Smooth muscle cell (in vitro differentiated cells): ENCODE measurements at regions not wholly inside any gene's neighbourhood (a gene's known extent, or its start where the extent isn't known, plus 50 kb on each side); places are given as distances from the start of the nearest gene placed in this dataset.

Experiments
- DNase-seq: peaks from one replicate; lab custom pipeline; 2025; ENCODE audit not compliant: unreplicated experiment; lab: John Stamatoyannopoulos, UW
- H2AFZ ChIP-seq: fragments of 200-600 bp; sonication (generic); 2 replicates; pipeline ENCODE4 v1.6.0; 2016; ENCODE audit warnings: antibody characterized with exemption, low read depth, mild to moderate bottlenecking
- H3F3A ChIP-seq: fragments of 200-600 bp; sonication (generic); 2 replicates; pipeline ENCODE4 v1.6.0; 2017; ENCODE audit warnings: antibody characterized with exemption, low read depth
- H3K27ac ChIP-seq: fragments of 200-600 bp; sonication (generic); 2 replicates; pipeline ENCODE4 v1.5.1; 2016; ENCODE audit warnings: low read depth, mild to moderate bottlenecking
- H3K27me3 ChIP-seq: fragments of 200-600 bp; sonication (generic); 2 replicates; pipeline ENCODE4 v1.6.1; 2016; ENCODE audit warnings: low read depth, mild to moderate bottlenecking
- H3K36me3 ChIP-seq: fragments of 200-600 bp; sonication (generic); 2 replicates; pipeline ENCODE4 v1.5.1; 2016; ENCODE audit warnings: low read depth
- H3K4me1 ChIP-seq: fragments of 200-600 bp; sonication (generic); 2 replicates; pipeline ENCODE4 v1.5.1; 2016; ENCODE audit warnings: low read depth
- H3K4me2 ChIP-seq: fragments of 200-600 bp; sonication (generic); 2 replicates; pipeline ENCODE4 v1.6.0; 2016; ENCODE audit warnings: mild to moderate bottlenecking
- H3K4me3 ChIP-seq: fragments of 200-600 bp; sonication (generic); 2 replicates; pipeline ENCODE4 v1.5.1; 2016; ENCODE audit warnings: mild to moderate bottlenecking
- H3K79me2 ChIP-seq: fragments of 200-600 bp; sonication (generic); 2 replicates; pipeline ENCODE4 v1.6.0; 2016; ENCODE audit warnings: low read depth, mild to moderate bottlenecking
- H3K9ac ChIP-seq: fragments of 200-600 bp; sonication (generic); 2 replicates; pipeline ENCODE4 v1.6.0; 2016; ENCODE audit warnings: low read depth
- H3K9me3 ChIP-seq: fragments of 200-600 bp; sonication (generic); replicated peaks from 2 replicates; pipeline ENCODE4 v1.5.1; 2016; ENCODE audit warnings: low read depth
- H4K20me1 ChIP-seq: fragments of 200-600 bp; sonication (generic); 2 replicates; pipeline ENCODE4 v1.6.0; 2016; ENCODE audit warnings: low read depth
- CTCF ChIP-seq: fragments of 200-600 bp; sonication (generic); IDR thresholded peaks from 2 replicates; pipeline ENCODE4 v1.5.1; 2017; ENCODE audit warnings: borderline replicate concordance, mild to moderate bottlenecking, antibody characterized with exemption; ENCODE audit not compliant: insufficient read depth, poor library complexity, severe bottlenecking
- WGBS: methylation state at CpG from one replicate; pipeline ENCODE4 v1.1.7; 2016; ENCODE audit warnings: low lambda C conversion rate; 5-methylcytosine and 5-hydroxymethylcytosine counted together

- DNase-seq: no peak
- Histone ChIP-seq H3K27me3 (no peaks in the 10 kb centered on the region), H3K4me1 (peaks cover 8% of the 10 kb centered on the region), H3K36me3 (no peaks in the 10 kb centered on the region), H3K9ac (peak overlapping the region; percentile 71), H3F3A (peaks cover 26% of the 10 kb centered on the region), H3K4me3 (no peak overlapping the region), H3K9me3 (no peaks in the 10 kb centered on the region), H3K4me2 (peak overlapping the region; percentile 63), H3K27ac (peak overlapping the region; percentile 96), H3K79me2 (no peaks in the 10 kb centered on the region), H2AFZ (peak overlapping the region; percentile 48), H4K20me1 (no peaks in the 10 kb centered on the region)
- no peak for TF ChIP-seq CTCF
- WGBS: 48% methylated on average over 6 of the region's 6 CpGs
Observed at GRCh38 chr12:98351089-98351488, 164.3 kb upstream of the TMPO start.

- H4K20me1 ChIP-seq: no peaks in the 10 kb centered on the region
- no peak for DNase-seq
- no peaks in the 10 kb centered on the region for H3K9me3 ChIP-seq
- H3K4me1 ChIP-seq: peaks cover 8% of the 10 kb centered on the region
- peak overlapping the region; percentile 63 for H3K4me2 ChIP-seq
- no peaks in the 10 kb centered on the region for H3K79me2 ChIP-seq
- peaks cover 26% of the 10 kb centered on the region for H3F3A ChIP-seq
- WGBS: 72% methylated on average over 3 of the region's 3 CpGs
- H3K4me3 ChIP-seq: no peak overlapping the region
- H3K27me3 ChIP-seq: no peaks in the 10 kb centered on the region
- peak overlapping the region; percentile 96 for H3K27ac ChIP-seq
- no peaks in the 10 kb centered on the region for H3K36me3 ChIP-seq
- TF ChIP-seq CTCF: no peak
- peak overlapping the region; percentile 71 for H3K9ac ChIP-seq
- peak overlapping the region; percentile 48 for H2AFZ ChIP-seq
Observed at GRCh38 chr12:98351784-98352183, 163.6 kb upstream of the TMPO start.

DNA sequence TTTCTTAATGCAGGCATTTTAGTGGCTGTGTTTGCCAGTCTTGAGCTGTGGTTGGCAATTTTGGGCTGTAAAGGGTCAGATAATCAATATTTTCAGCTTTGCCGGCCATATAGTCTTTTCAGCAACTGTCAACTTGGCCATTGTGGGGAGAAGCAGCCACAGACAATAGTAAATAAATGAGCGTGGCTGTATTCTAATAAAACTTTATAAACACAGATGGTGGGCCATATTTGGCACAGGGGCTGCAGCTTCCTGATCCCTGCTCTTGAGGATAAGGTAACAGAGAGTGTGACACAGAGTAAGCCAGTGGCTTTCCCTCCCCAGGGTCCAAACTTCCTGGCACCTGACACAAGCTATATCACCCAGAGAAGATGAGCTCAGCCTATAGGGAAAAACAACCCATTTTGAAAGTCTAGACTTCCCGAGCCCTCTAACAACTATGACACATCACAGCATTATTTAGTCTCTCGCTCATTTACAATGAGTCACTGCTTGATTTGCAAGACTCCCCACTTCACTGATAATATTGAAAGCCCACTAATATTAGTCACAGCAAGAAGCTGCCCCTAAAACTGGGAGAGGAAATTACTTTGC is 163.1 kb upstream of the TMPO start:
- H3K36me3 ChIP-seq: no peaks in the 10 kb centered on the region
- H3K4me1 ChIP-seq: peaks cover 8% of the 10 kb centered on the region
- no peaks in the 10 kb centered on the region for H3K79me2 ChIP-seq
- H2AFZ ChIP-seq: peak overlapping the region; percentile 74
- H3K9ac ChIP-seq: peak overlapping the region; percentile 82
- no peak for TF ChIP-seq CTCF
- H3K4me2 ChIP-seq: peak overlapping the region; percentile 74
- peak overlapping the region; percentile 9 for H3K4me3 ChIP-seq
- H3K9me3 ChIP-seq: no peaks in the 10 kb centered on the region
- peak overlapping the region; percentile 96 for H3K27ac ChIP-seq
- no peaks in the 10 kb centered on the region for H4K20me1 ChIP-seq
- peaks cover 26% of the 10 kb centered on the region for H3F3A ChIP-seq
- no peak for DNase-seq
- no peaks in the 10 kb centered on the region for H3K27me3 ChIP-seq
- WGBS: 25% methylated on average over 4 of the region's 4 CpGs

DNA sequence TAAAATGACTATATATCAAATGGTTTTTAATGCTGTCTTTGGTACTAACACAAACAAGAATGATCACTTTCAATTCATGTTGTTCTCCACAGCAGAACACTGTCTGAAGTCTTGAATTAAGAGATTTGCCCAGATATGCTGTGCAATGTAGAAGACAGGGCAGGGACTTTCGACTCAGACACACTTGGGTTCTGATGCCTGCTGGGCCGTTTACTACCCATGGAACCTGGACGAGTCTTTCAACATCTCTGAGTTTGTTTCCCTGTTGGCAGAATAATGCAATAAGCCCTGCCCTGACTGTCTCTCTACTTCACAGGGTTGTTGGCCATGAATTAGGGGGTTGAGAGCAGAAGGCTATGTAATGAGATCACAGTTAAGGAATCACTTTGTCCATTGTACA is 162.6 kb upstream of the TMPO start:
- H3K4me2 ChIP-seq: peak overlapping the region; percentile 74
- peak overlapping the region; percentile 96 for H3K27ac ChIP-seq
- DNase-seq: no peak

More for the DNA sequence above, 162.6 kb upstream of the TMPO start:
- H3K9me3 ChIP-seq: no peaks in the 10 kb centered on the region
- H3F3A ChIP-seq: peaks cover 26% of the 10 kb centered on the region
- H3K27me3 ChIP-seq: no peaks in the 10 kb centered on the region
- H4K20me1 ChIP-seq: no peaks in the 10 kb centered on the region
- H3K9ac ChIP-seq: peak overlapping the region; percentile 82
- H3K79me2 ChIP-seq: no peaks in the 10 kb centered on the region
- WGBS: 23% methylated on average over 3 of the region's 3 CpGs
- no peaks in the 10 kb centered on the region for H3K36me3 ChIP-seq
- no peak for TF ChIP-seq CTCF
- H3K4me1 ChIP-seq: peaks cover 8% of the 10 kb centered on the region
- H3K4me3 ChIP-seq: peak overlapping the region; percentile 9
- H2AFZ ChIP-seq: peak overlapping the region; percentile 74
